Heart right ventricle (tissue), 16 donors: ENCODE measurements at regions not wholly inside any gene's neighbourhood (a gene's known extent, or its start where the extent isn't known, plus 50 kb on each side); places are given as distances from the start of the nearest gene placed in this dataset.

Experiments
- ATAC-seq, 8 donors: fragments of 200-7000 bp; cut with Tn5 transposase; one replicate each; pipeline ENCODE4 v1.9.1; 2020; ENCODE audit warnings: mild to moderate bottlenecking in 8 of 8, moderate library complexity in 8 of 8, moderate number of reproducible peaks in 1 of 8
- DNase-seq, 2 donors: peaks; one replicate each; pipeline ENCODE4 v3.0.0-alpha.2; 2020
- H3K27ac ChIP-seq, 10 donors: fragments of 200-600 bp; sonication (generic) in 2 of 10; one replicate each; pipeline versions ENCODE4 v1.5.0 to v1.8.0; 2020 to 2022; ENCODE audit warnings: mild to moderate bottlenecking in 3 of 10
- H3K27me3 ChIP-seq, 7 donors: fragments of 200-600 bp; one replicate each; pipeline ENCODE4 v1.8.0; 2021 to 2022; ENCODE audit warnings: mild to moderate bottlenecking in 2 of 7
- H3K36me3 ChIP-seq, 9 donors: fragments of 200-600 bp; sonication (generic) in 1 of 9; one replicate each; pipeline versions ENCODE4 v1.5.0 to v1.8.0; 2020 to 2022; ENCODE audit warnings: mild to moderate bottlenecking in 2 of 9
- H3K4me1 ChIP-seq, 9 donors: fragments of 200-600 bp; sonication (generic) in 1 of 9; one replicate each; pipeline versions ENCODE4 v1.5.0 to v1.8.0; 2020 to 2022; ENCODE audit warnings: mild to moderate bottlenecking in 4 of 9
- H3K4me3 ChIP-seq, 10 donors: fragments of 200-600 bp; sonication (generic) in 2 of 10; one replicate each; pipeline versions ENCODE4 v1.5.0 to v1.8.0; 2020 to 2022; ENCODE audit warnings: mild to moderate bottlenecking in 7 of 10, moderate library complexity in 2 of 10
- H3K9me3 ChIP-seq, 11 donors: fragments of 200-600 bp in 10 of 11; sonication (generic) in 2 of 11; one replicate each; pipeline versions ENCODE4 v1.5.0 to v1.8.0; 2013 to 2022; ENCODE audit warnings: mild to moderate bottlenecking in 2 of 11, control low read depth in 1 of 11, moderate library complexity in 1 of 11
- CTCF ChIP-seq, 9 donors: fragments of 200-600 bp; sonication (generic) in 2 of 9; IDR thresholded peaks; one replicate each; pipeline versions ENCODE4 v1.5.0 to v1.8.0; 2021 to 2022; ENCODE audit warnings: antibody characterized with exemption in 9 of 9, mild to moderate bottlenecking in 5 of 9, moderate library complexity in 1 of 9
- WGBS, 2 donors: extraction: QIAGEN DNeasy Blood & Tissue Kit; methylation state at CpG; one replicate each; pipeline ENCODE4 v1.1.7; 2013; ENCODE audit warnings: inconsistent platforms in 1 of 2; 5-methylcytosine and 5-hydroxymethylcytosine counted together
- intact Hi-C, 10 donors: fragments of 100-400 bp; cut with DNase I; formaldehyde crosslinking; loops; one replicate each; pipeline versions ENCODE4 v1.11.1 to v1.14.2; 2022
- donor health status: Arrhythmogenic right ventricular cardiomyopathy.
- donor health status: ischemic (EF 13 %, LVEDD 7.1; RV severe dilation, severe dysfunction).
- donor health status: healthy with polysubstance abuse.
- donor health status: DM: no; HTN: yes; CAD: no.
- donor health status: DM: no; HTN: no; CAD: no.
- donor health status: ischemic (EF 25% LVEDD 6.9; RV normal size, moderate dysfunction).
- donor health status: ischemic (EF 25% LVEDD 5.7; RV mildly dilated, moderate dysfunction).
- donor health status: healthy.
- donor health status: DM: yes; HTN: yes; CAD: no.
- donor health status: Ischemic cardiomyopathy.
- donor health status: ischemic (EF 35%, LVEDD 5.7; RV mildly dilated, moderate dysfunction).
- donor health status: nonischemic (EF 11% LVEDD 7.7; RV severe dilation, severe dysfunction).
- donor health status: DM: yes; HTN: yes; CAD: no.
- donor health status: PGD.
- donor health status: ischemic (EF 29% LVEDD 5.4; RV normal size, mild dysfunction).
- donor health status: nonischemic (EF 23%, LVEDD 6.1; RV moderate dilation, normal function).

GRCh38 chr11:76265771-76266241 is 59.5 kb upstream of the WNT11 start:
- Histone ChIP-seq H3K27ac (peak overlapping the region in 4 of 10 donors; percentile 10 to 58 (median 30)), H3K4me1 (peaks cover 0 to 24% (median 8%) of the 10 kb centered on the region in 9 donors), H3K4me3 (no peak overlapping the region), H3K36me3 (no peaks in the 10 kb centered on the region), H3K9me3 (no peaks in the 10 kb centered on the region), H3K27me3 (no peaks in the 10 kb centered on the region)
- DNase-seq, result no peak
- intact Hi-C loops, result no loop called here
- peak in 7 of 8 donors; percentile 23 to 66 (median 51) for ATAC-seq
- WGBS, 2 donors, result 50 to 55% methylated on average over 4 of the region's 4 CpGs
- TF ChIP-seq CTCF (IDR thresholded peaks at IDR 0.05), result no peak

GRCh38 chr11:76263657-76264056 is 57.4 kb upstream of the WNT11 start:
- WGBS, 2 donors, result 47 to 61% methylated on average over 4 of the region's 4 CpGs
- intact Hi-C loops, result no loop called here
- Histone ChIP-seq H3K36me3 (no peaks in the 10 kb centered on the region), H3K9me3 (no peaks in the 10 kb centered on the region), H3K4me3 (no peak overlapping the region), H3K27ac (no peak overlapping the region), H3K27me3 (no peaks in the 10 kb centered on the region), H3K4me1 (peaks cover 0 to 15% (median 8%) of the 10 kb centered on the region in 9 donors)
- ATAC-seq (peak in 1 of 8 donors; percentile 17), DNase-seq (no peak)
- no peak for TF ChIP-seq CTCF (IDR thresholded peaks at IDR 0.05)

GRCh38 chr11:76263166-76263565 is 56.9 kb upstream of the WNT11 start:
- no peak for TF ChIP-seq CTCF (IDR thresholded peaks at IDR 0.05)
- WGBS, 2 donors, result 88 to 89% methylated on average over 2 of the region's 2 CpGs
- intact Hi-C loops, result no loop called here
- Histone ChIP-seq H3K9me3 (no peaks in the 10 kb centered on the region), H3K27ac (no peak overlapping the region), H3K27me3 (no peaks in the 10 kb centered on the region), H3K36me3 (no peaks in the 10 kb centered on the region), H3K4me1 (peaks cover 0 to 15% (median 8%) of the 10 kb centered on the region in 9 donors), H3K4me3 (no peak overlapping the region)
- ATAC-seq (no peak), DNase-seq (no peak)

DNA sequence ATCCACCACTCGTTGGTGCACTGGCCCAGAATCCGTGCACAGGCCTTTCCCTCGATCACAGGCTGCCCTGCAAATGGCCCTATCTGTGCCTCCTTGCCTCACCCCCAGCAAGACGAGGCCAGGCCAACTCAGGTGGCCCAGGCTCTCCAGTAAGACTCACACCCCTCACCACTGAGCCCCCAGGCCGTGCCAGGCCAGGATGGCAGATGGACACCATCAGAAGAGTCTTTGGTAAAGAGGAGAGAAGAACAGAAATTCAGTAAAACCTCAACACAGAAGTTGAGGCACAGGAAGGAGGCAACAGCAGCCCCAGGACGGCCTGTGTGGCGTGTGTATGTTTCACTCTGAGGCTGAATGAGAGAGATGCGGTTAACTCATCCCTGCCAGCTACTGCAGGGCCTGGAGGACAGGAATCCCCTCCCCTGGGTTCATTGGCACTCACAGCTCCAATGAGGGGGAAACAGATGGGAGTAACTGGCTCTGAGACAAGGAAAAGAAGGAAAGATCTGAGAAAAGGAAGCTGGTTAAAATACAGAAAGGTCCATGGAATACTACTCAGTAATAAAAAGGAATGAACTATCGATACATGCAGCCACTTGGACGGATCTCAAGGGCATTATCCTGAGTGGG is 54.1 kb upstream of the WNT11 start:
- 86 to 92% methylated on average over 10 of the region's 10 CpGs for WGBS, 2 donors
- Histone ChIP-seq H3K4me1 (peaks cover 0 to 7% (median 0%) of the 10 kb centered on the region in 9 donors), H3K9me3 (no peaks in the 10 kb centered on the region), H3K36me3 (no peaks in the 10 kb centered on the region), H3K27ac (no peak overlapping the region), H3K4me3 (no peak overlapping the region), H3K27me3 (no peaks in the 10 kb centered on the region)
- DNase-seq (no peak), ATAC-seq (no peak)
- intact Hi-C loops, result no loop called here
- TF ChIP-seq CTCF (IDR thresholded peaks at IDR 0.05), result no peak
